GM23338 (cell line): ENCODE measurements at regions not wholly inside any gene's neighbourhood (a gene's known extent, or its start where the extent isn't known, plus 50 kb on each side); places are given as distances from the start of the nearest gene placed in this dataset.

Experiments used
- ATAC-seq: fragments of 200-7000 bp; cut with Tn5 transposase; 3 replicates; pipeline ENCODE4 v1.9.1; 2020
- DNase-seq: peaks from one replicate; pipeline ENCODE4 v3.0.0-alpha.2; 2015; ENCODE audit warnings: low spot score
- H2AFZ ChIP-seq: fragments of 200-600 bp; sonication (generic); 2 replicates; pipeline ENCODE4 v1.8.0; 2016; ENCODE audit warnings: antibody characterized with exemption, mild to moderate bottlenecking, moderate library complexity
- H3F3A ChIP-seq: fragments of 200-600 bp; sonication (generic); replicated peaks from 2 replicates; pipeline ENCODE4 v1.8.0; 2017; ENCODE audit warnings: antibody characterized with exemption, mixed run types, low read depth
- H3K27ac ChIP-seq: fragments of 200-600 bp; sonication (generic); 2 replicates; pipeline ENCODE4 v1.6.1; 2016; ENCODE audit warnings: low read depth
- H3K27me3 ChIP-seq: fragments of 200-600 bp; sonication (generic); 2 replicates; pipeline ENCODE4 v1.8.0; 2016; ENCODE audit warnings: mild to moderate bottlenecking, mixed run types, moderate library complexity; ENCODE audit not compliant: insufficient read depth
- H3K36me3 ChIP-seq: fragments of 200-600 bp; sonication (generic); 2 replicates; pipeline ENCODE4 v1.8.0; 2016; ENCODE audit warnings: mild to moderate bottlenecking; ENCODE audit not compliant: insufficient read depth
- H3K4me1 ChIP-seq: fragments of 200-600 bp; sonication (generic); 2 replicates; pipeline ENCODE4 v1.8.0; 2016; ENCODE audit warnings: mild to moderate bottlenecking, moderate library complexity; ENCODE audit not compliant: insufficient read depth
- H3K4me2 ChIP-seq: fragments of 200-600 bp; sonication (generic); 2 replicates; pipeline ENCODE4 v1.7.1; 2017; ENCODE audit warnings: mixed run types
- H3K4me3 ChIP-seq: fragments of 200-600 bp; sonication (generic); 2 replicates; pipeline ENCODE4 v1.6.1; 2016; ENCODE audit warnings: mixed run types
- H3K79me2 ChIP-seq: fragments of 200-600 bp; sonication (generic); replicated peaks from 2 replicates; pipeline ENCODE4 v1.8.0; 2017; ENCODE audit warnings: mild to moderate bottlenecking; ENCODE audit not compliant: insufficient read depth
- H3K9me2 ChIP-seq: fragments of 200-600 bp; sonication (generic); 2 replicates; pipeline ENCODE4 v1.8.0; 2017; ENCODE audit not compliant: insufficient read depth
- H4K20me1 ChIP-seq: fragments of 200-600 bp; sonication (generic); replicated peaks from 2 replicates; pipeline ENCODE4 v1.8.0; 2017; ENCODE audit warnings: mild to moderate bottlenecking; ENCODE audit not compliant: insufficient read depth
- H3K27ac Mint-ChIP-seq: 2 replicates; pipeline ENCODE4 v1.8.0; 2020; ENCODE audit warnings: inconsistent platforms, mild to moderate bottlenecking, moderate library complexity, mixed read lengths
- H3K27me3 Mint-ChIP-seq: 3 replicates; pipeline ENCODE4 v1.8.0; 2022; ENCODE audit warnings: low read depth, mild to moderate bottlenecking, moderate library complexity, mixed read lengths, inconsistent platforms; ENCODE audit not compliant: insufficient read depth, poor library complexity
- H3K36me3 Mint-ChIP-seq: 3 replicates; pipeline ENCODE4 v1.8.0; 2021; ENCODE audit warnings: low read depth, mild to moderate bottlenecking, inconsistent platforms, moderate library complexity, mixed read lengths
- H3K4me1 Mint-ChIP-seq: 3 replicates; pipeline ENCODE4 v1.8.0; 2020; ENCODE audit warnings: mild to moderate bottlenecking, inconsistent platforms, mixed read lengths
- H3K4me3 Mint-ChIP-seq: 3 replicates; pipeline ENCODE4 v1.8.0; 2021; ENCODE audit warnings: moderate library complexity, mild to moderate bottlenecking, inconsistent platforms, mixed read lengths
- H3K9me3 Mint-ChIP-seq: 3 replicates; pipeline ENCODE4 v1.8.0; 2020; ENCODE audit warnings: moderate library complexity, mild to moderate bottlenecking, inconsistent platforms, mixed read lengths
- CREB1 ChIP-seq: fragments of 250-450 bp; sonication (Bioruptor Pico); IDR thresholded peaks from 2 replicates; pipeline ENCODE4 v1.5.0; 2020; ENCODE audit warnings: low read depth, mild to moderate bottlenecking, moderate library complexity
- ETS1 ChIP-seq: IDR thresholded peaks from 2 replicates; pipeline ENCODE4 v1.6.1; 2016; ENCODE audit warnings: antibody characterized with exemption
- EZH2phosphoT487 ChIP-seq: fragments of 200-600 bp; sonication (generic); IDR thresholded peaks from one replicate; pipeline ENCODE4 v1.8.1; 2018; ENCODE audit warnings: antibody characterized with exemption; ENCODE audit not compliant: unreplicated experiment
- JUNB ChIP-seq: IDR thresholded peaks from one replicate; pipeline ENCODE4 v1.6.1; 2016; ENCODE audit warnings: antibody characterized with exemption; ENCODE audit not compliant: unreplicated experiment
- NANOG ChIP-seq: IDR thresholded peaks from 2 replicates; pipeline ENCODE4 v1.6.1; 2016; ENCODE audit warnings: antibody characterized with exemption, borderline replicate concordance
- POLR2AphosphoS5 ChIP-seq: IDR thresholded peaks from 2 replicates; pipeline ENCODE4 v1.6.1; 2016; ENCODE audit warnings: antibody characterized with exemption, low read depth
- STAT1 ChIP-seq: IDR thresholded peaks from one replicate; pipeline ENCODE4 v1.6.1; 2016; ENCODE audit warnings: antibody characterized with exemption; ENCODE audit not compliant: unreplicated experiment
- ZNF114 ChIP-seq: fragments of 250-450 bp; sonication (Bioruptor Pico); IDR thresholded peaks from 2 replicates; pipeline ENCODE4 v1.5.0; 2020; ENCODE audit warnings: mild to moderate bottlenecking, moderate library complexity
- ZNF462 ChIP-seq: fragments of 250-450 bp; sonication (Bioruptor Pico); IDR thresholded peaks from 2 replicates; pipeline ENCODE4 v1.5.0; 2020; ENCODE audit warnings: mild to moderate bottlenecking, moderate library complexity

DNA sequence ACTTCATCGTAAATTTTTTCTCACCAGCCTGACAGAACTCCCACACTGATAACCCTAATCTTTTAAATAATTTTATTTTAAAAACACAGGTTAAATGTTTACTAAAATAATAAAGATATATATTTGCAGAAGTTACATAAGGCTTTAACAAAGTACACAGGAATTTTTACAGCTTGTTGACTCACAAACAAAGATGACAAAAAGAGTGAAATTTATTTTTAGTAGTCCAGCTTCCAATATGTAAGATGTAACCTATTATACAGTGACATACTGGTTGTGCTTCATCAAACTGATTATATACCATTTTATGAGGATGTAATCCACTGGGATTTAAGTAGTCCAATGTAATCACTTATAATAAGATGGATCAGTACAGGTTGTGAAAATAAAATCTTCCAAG lies 348.9 kb upstream of the SLC39A10 start (continued):
- TF ChIP-seq ZNF462 (CRISPR knock-in tag), result no peak

GRCh38 chr2:195307751-195308150 lies 349.3 kb upstream of the SLC39A10 start:
- no peaks in the 10 kb centered on the region for H4K20me1 ChIP-seq
- no peak overlapping the region for H3K27ac Mint-ChIP-seq
- DNase-seq (peak; percentile 76), ATAC-seq (peak; percentile 93)
- peak overlapping the region; percentile 71 for H3K4me2 ChIP-seq
- H3K9me3 Mint-ChIP-seq, result no peaks in the 10 kb centered on the region
- peaks cover 3% of the 10 kb centered on the region for H3K27me3 Mint-ChIP-seq
- H3K4me3 Mint-ChIP-seq, result no peak overlapping the region
- peaks cover 52% of the 10 kb centered on the region for H3K4me1 ChIP-seq
- H3K9me2 ChIP-seq, result no peaks in the 10 kb centered on the region
- H3K4me1 Mint-ChIP-seq, result peaks cover 30% of the 10 kb centered on the region
- H3K36me3 ChIP-seq, result no peaks in the 10 kb centered on the region
- H3K4me3 ChIP-seq, result no peak overlapping the region
- H3K27ac ChIP-seq, result no peak overlapping the region
- no peaks in the 10 kb centered on the region for H3F3A ChIP-seq
- no peak overlapping the region for H2AFZ ChIP-seq
- H3K27me3 ChIP-seq, result peaks cover 46% of the 10 kb centered on the region
- H3K79me2 ChIP-seq, result no peaks in the 10 kb centered on the region
- H3K36me3 Mint-ChIP-seq, result no peaks in the 10 kb centered on the region
- TF ChIP-seq ZNF114 (CRISPR knock-in tag) (no peak), CREB1 (no peak), EZH2phosphoT487 (no peak), POLR2AphosphoS5 (no peak), NANOG (peak; percentile 79), JUNB (no peak), STAT1 (no peak), ETS1 (no peak), ZNF462 (CRISPR knock-in tag) (peak; percentile 87)
